Hepatocyte (in vitro differentiated cells): ENCODE measurements at regions not wholly inside any gene's neighbourhood (a gene's known extent, or its start where the extent isn't known, plus 50 kb on each side); places are given as distances from the start of the nearest gene placed in this dataset.

Experiments
- DNase-seq: peaks from one replicate; pipeline ENCODE4 v3.0.0-alpha.2; 2016; ENCODE audit warnings: low spot score
- H2AFZ ChIP-seq: fragments of 200-600 bp; sonication (generic); 2 replicates; pipeline ENCODE4 v1.6.0; 2016; ENCODE audit warnings: antibody characterized with exemption, mild to moderate bottlenecking
- H3K27ac ChIP-seq: fragments of 200-600 bp; sonication (generic); 2 replicates; pipeline ENCODE4 v1.5.1; 2016; ENCODE audit warnings: mild to moderate bottlenecking
- H3K27me3 ChIP-seq: fragments of 200-600 bp; sonication (generic); 2 replicates; pipeline ENCODE4 v1.6.1; 2016
- H3K36me3 ChIP-seq: fragments of 200-600 bp; sonication (generic); replicated peaks from 2 replicates; pipeline ENCODE4 v1.5.1; 2016; ENCODE audit warnings: low read depth; ENCODE audit not compliant: insufficient read depth
- H3K4me1 ChIP-seq: fragments of 200-600 bp; sonication (generic); 2 replicates; pipeline ENCODE4 v1.5.1; 2016; ENCODE audit warnings: mild to moderate bottlenecking, moderate library complexity; ENCODE audit not compliant: insufficient read depth
- H3K4me2 ChIP-seq: fragments of 200-600 bp; sonication (generic); 2 replicates; pipeline ENCODE4 v1.6.0; 2016
- H3K4me3 ChIP-seq: fragments of 200-600 bp; sonication (generic); 2 replicates; pipeline ENCODE4 v1.5.1; 2016; ENCODE audit warnings: mild to moderate bottlenecking
- H3K79me2 ChIP-seq: fragments of 200-600 bp; sonication (generic); 2 replicates; pipeline ENCODE4 v1.6.0; 2017; ENCODE audit warnings: mild to moderate bottlenecking
- H3K9me2 ChIP-seq: fragments of 200-600 bp; sonication (generic); replicated peaks from 2 replicates; pipeline ENCODE4 v1.6.0; 2017; ENCODE audit warnings: mild to moderate bottlenecking; ENCODE audit not compliant: insufficient read depth
- H3K9me3 ChIP-seq: fragments of 200-600 bp; sonication (generic); 2 replicates; pipeline ENCODE4 v1.5.1; 2016; ENCODE audit warnings: low read depth, mild to moderate bottlenecking
- H4K20me1 ChIP-seq: fragments of 200-600 bp; sonication (generic); 2 replicates; pipeline ENCODE4 v1.6.0; 2016; ENCODE audit warnings: mild to moderate bottlenecking; ENCODE audit not compliant: insufficient read depth, poor library complexity, severe bottlenecking
- EZH2 ChIP-seq: fragments of 200-600 bp; sonication (generic); IDR thresholded peaks from 2 replicates; pipeline ENCODE4 v1.6.1; 2016; ENCODE audit warnings: antibody characterized with exemption, mild to moderate bottlenecking, borderline replicate concordance
- EZH2phosphoT487 ChIP-seq: fragments of 200-600 bp; sonication (generic); IDR thresholded peaks from one replicate; pipeline ENCODE4 v1.6.1; 2018; ENCODE audit warnings: antibody characterized with exemption, mild to moderate bottlenecking, low read depth, moderate library complexity; ENCODE audit not compliant: unreplicated experiment, severe bottlenecking
- WGBS: methylation state at CpG from one replicate; pipeline ENCODE4 v1.1.6; 2016; ENCODE audit warnings: low lambda C conversion rate; ENCODE audit errors: missing lambda C conversion rate; 5-methylcytosine and 5-hydroxymethylcytosine counted together
- TF ChIP-seq, protein P1 (sequence below): fragments of 200-600 bp; sonication (generic); IDR thresholded peaks from 2 replicates; pipeline ENCODE4 v1.5.1; 2016; ENCODE audit warnings: antibody characterized with exemption, mild to moderate bottlenecking; ENCODE audit not compliant: poor library complexity

DNA sequence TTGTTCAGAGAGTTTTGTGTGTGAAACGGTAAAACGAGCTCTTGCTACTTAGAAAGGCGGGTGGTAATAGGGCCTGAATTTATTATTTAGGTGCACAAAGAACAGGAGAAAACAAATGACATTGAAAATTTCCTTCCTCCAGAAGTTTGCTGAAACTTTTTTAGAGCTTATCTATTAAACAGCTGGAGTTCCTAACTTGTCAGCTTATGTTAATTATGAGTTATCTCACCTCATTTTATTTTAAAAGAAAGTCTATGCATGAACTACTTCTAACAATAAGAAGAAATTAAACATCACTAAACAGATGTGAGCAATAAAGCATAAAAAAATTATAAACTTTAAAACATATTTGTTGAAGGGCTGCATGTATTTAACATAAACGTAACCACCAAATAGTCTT lies 373.9 kb upstream of the ANO3 start:
- Histone ChIP-seq H3K4me3 (no peak overlapping the region), H3K27ac (no peak overlapping the region), H3K9me3 (no peaks in the 10 kb centered on the region), H3K4me2 (no peak overlapping the region), H4K20me1 (no peaks in the 10 kb centered on the region), H3K27me3 (no peaks in the 10 kb centered on the region), H3K79me2 (no peaks in the 10 kb centered on the region), H3K9me2 (no peaks in the 10 kb centered on the region), H2AFZ (no peak overlapping the region), H3K4me1 (no peaks in the 10 kb centered on the region), H3K36me3 (no peaks in the 10 kb centered on the region)
- 70% methylated on average over 4 of the region's 4 CpGs for WGBS
- TF ChIP-seq EZH2: no peak
- TF ChIP-seq, protein P1, sequence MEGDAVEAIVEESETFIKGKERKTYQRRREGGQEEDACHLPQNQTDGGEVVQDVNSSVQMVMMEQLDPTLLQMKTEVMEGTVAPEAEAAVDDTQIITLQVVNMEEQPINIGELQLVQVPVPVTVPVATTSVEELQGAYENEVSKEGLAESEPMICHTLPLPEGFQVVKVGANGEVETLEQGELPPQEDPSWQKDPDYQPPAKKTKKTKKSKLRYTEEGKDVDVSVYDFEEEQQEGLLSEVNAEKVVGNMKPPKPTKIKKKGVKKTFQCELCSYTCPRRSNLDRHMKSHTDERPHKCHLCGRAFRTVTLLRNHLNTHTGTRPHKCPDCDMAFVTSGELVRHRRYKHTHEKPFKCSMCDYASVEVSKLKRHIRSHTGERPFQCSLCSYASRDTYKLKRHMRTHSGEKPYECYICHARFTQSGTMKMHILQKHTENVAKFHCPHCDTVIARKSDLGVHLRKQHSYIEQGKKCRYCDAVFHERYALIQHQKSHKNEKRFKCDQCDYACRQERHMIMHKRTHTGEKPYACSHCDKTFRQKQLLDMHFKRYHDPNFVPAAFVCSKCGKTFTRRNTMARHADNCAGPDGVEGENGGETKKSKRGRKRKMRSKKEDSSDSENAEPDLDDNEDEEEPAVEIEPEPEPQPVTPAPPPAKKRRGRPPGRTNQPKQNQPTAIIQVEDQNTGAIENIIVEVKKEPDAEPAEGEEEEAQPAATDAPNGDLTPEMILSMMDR: no peak
- no peak for TF ChIP-seq EZH2phosphoT487
- no peak for DNase-seq

DNA sequence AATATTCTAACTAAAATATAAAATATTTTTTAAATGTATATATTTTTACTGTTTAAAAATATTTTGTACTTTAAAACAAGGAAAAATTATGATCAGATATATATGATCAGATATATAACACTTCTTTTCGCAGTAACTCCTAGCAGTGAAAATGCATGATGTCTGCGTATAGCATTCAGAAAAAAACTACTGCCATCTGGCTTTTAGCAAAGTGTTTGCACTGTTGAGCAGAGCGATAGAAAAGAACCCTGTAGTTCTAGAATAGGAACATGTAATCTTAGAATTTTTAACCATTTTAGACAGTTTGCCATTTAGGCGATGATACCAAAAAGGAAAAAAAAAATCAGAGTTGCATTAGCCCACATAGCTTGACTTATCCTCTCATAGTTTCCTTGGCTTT lies 370.4 kb upstream of the ANO3 start:
- H3K4me1 ChIP-seq: no peaks in the 10 kb centered on the region
- H4K20me1 ChIP-seq: no peaks in the 10 kb centered on the region
- no peak for TF ChIP-seq EZH2
- TF ChIP-seq EZH2phosphoT487: no peak
- TF ChIP-seq, protein P1: peak; percentile 52
- H3K27me3 ChIP-seq: no peaks in the 10 kb centered on the region
- H3K9me3 ChIP-seq: no peaks in the 10 kb centered on the region
- H2AFZ ChIP-seq: no peak overlapping the region
- no peak overlapping the region for H3K4me3 ChIP-seq
- no peaks in the 10 kb centered on the region for H3K36me3 ChIP-seq
- DNase-seq: peak; percentile 8
- WGBS: 75% methylated on average over 4 of the region's 4 CpGs
- no peaks in the 10 kb centered on the region for H3K9me2 ChIP-seq
- no peak overlapping the region for H3K4me2 ChIP-seq
- no peaks in the 10 kb centered on the region for H3K79me2 ChIP-seq
- H3K27ac ChIP-seq: no peak overlapping the region

DNA sequence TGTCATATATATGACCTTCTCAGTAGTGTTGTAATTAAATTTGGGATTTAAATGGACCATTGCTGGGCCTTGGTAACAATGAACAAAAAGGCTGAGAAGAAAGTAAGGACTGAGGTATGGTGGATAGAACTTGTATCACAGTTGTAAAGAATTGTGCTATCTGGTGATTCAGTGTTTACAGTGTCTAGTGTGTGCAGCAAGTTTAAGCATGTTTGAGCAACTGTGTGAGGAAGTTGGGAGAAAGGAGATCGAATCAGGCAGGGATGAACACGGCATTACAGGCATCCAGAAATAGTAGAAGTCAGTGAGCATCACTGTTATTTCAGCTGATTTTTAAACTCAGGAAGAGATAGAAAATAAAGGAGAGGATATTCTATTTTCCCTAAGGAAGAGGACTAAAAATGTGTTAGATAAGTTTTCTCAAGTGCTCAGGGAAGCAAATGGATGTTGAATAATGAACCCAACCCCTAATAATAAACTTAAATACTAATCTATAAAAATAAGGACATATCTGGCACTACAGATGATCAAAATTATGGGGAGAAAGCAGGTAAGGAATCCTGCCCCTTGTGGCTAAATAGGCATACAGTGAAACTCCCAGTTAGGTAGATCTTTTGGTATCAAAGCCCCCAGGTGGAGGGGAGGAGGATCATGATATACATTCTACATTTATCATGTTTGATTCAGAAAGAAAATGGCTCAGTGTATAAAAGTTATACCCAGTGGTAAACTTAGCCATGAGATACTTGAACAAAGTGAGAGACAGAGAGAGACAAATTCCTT lies 361.0 kb upstream of the ANO3 start:
- Histone ChIP-seq H3K9me2 (no peaks in the 10 kb centered on the region), H3K4me1 (no peaks in the 10 kb centered on the region), H3K4me3 (no peak overlapping the region), H3K79me2 (no peaks in the 10 kb centered on the region), H2AFZ (no peak overlapping the region), H3K4me2 (no peak overlapping the region), H3K36me3 (no peaks in the 10 kb centered on the region), H3K9me3 (no peaks in the 10 kb centered on the region), H4K20me1 (no peaks in the 10 kb centered on the region), H3K27me3 (no peaks in the 10 kb centered on the region), H3K27ac (no peak overlapping the region)
- TF ChIP-seq, protein P1: peak; percentile 31
- TF ChIP-seq EZH2phosphoT487: no peak
- TF ChIP-seq EZH2: no peak
- WGBS: 85% methylated on average over 2 of the region's 2 CpGs
- no peak for DNase-seq
